Mucosa of descending colon (tissue), 3 donors: ENCODE measurements at regions not wholly inside any gene's neighbourhood (a gene's known extent, or its start where the extent isn't known, plus 50 kb on each side); places are given as distances from the start of the nearest gene placed in this dataset.

Source experiments
- ATAC-seq: fragments of 200-7000 bp; cut with Tn5 transposase; one replicate; pipeline ENCODE4 v1.9.1; 2020; ENCODE audit warnings: mild to moderate bottlenecking, moderate library complexity
- DNase-seq, 3 donors: peaks; one replicate each; pipeline ENCODE4 v3.0.0-alpha.2; 2020
- H3K36me3 ChIP-seq: fragments of 200-600 bp; one replicate; pipeline ENCODE4 v1.8.0; 2021; ENCODE audit warnings: low read depth, mild to moderate bottlenecking
- H3K4me1 ChIP-seq: fragments of 200-600 bp; one replicate; pipeline ENCODE4 v1.8.0; 2021; ENCODE audit warnings: low read depth, mild to moderate bottlenecking
- H3K4me3 ChIP-seq: fragments of 200-600 bp; one replicate; pipeline ENCODE4 v1.8.0; 2021; ENCODE audit warnings: mild to moderate bottlenecking
- H3K9me3 ChIP-seq: fragments of 200-600 bp; one replicate; pipeline ENCODE4 v1.8.0; 2021; ENCODE audit warnings: mild to moderate bottlenecking
- intact Hi-C, 2 donors: fragments of 100-400 bp; cut with DNase I in 1 of 2; cut with micrococcal nuclease in 1 of 2; formaldehyde crosslinking; loops; one replicate each; pipeline versions ENCODE4 v1.11.0 to v1.11.1; 2022; cut with DNase I, micrococcal nuclease
- TF ChIP-seq, protein P1 (sequence below): fragments of 200-600 bp; IDR thresholded peaks from one replicate; pipeline ENCODE4 v1.8.0; 2022; ENCODE audit warnings: antibody characterized with exemption, mild to moderate bottlenecking
- donor health status: DM: no; HTN: no; CAD: no; lungs with moderate emphysema.
- donor health status: DM: no; HTN: no; CAD: no.
- donor health status: DM: no; HTN: yes; CAD: no.

DNA sequence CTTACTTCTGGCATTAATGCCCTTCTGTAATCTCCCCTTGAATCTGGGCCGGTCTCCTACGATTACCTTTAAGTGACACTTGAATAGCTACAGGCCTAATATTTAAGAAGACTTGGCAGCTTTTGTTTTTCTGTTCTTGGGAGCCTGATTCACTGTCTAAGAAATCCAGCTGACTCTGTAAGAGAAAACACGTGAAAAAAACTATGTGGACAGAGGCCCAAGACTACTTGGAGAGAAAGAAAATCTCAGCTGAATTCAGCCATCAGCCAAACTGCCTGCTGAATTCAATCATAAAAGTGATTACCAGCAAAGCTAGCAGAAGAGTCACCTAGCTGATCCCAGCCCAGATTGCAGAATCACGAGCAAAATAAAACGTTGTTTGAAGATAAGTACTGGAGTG lies 521.2 kb downstream of the MID1IP1 start:
- TF ChIP-seq, protein P1, sequence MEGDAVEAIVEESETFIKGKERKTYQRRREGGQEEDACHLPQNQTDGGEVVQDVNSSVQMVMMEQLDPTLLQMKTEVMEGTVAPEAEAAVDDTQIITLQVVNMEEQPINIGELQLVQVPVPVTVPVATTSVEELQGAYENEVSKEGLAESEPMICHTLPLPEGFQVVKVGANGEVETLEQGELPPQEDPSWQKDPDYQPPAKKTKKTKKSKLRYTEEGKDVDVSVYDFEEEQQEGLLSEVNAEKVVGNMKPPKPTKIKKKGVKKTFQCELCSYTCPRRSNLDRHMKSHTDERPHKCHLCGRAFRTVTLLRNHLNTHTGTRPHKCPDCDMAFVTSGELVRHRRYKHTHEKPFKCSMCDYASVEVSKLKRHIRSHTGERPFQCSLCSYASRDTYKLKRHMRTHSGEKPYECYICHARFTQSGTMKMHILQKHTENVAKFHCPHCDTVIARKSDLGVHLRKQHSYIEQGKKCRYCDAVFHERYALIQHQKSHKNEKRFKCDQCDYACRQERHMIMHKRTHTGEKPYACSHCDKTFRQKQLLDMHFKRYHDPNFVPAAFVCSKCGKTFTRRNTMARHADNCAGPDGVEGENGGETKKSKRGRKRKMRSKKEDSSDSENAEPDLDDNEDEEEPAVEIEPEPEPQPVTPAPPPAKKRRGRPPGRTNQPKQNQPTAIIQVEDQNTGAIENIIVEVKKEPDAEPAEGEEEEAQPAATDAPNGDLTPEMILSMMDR = no peak
- Histone ChIP-seq H3K4me3 (no peak overlapping the region), H3K9me3 (no peaks in the 10 kb centered on the region), H3K4me1 (no peaks in the 10 kb centered on the region), H3K36me3 (no peaks in the 10 kb centered on the region)
- intact Hi-C loops = no loop called here
- no peak for ATAC-seq
- no peak for DNase-seq

GRCh38 chrX:39324233-39324930 lies 523.1 kb downstream of the MID1IP1 start:
- no peaks in the 10 kb centered on the region for H3K9me3 ChIP-seq
- intact Hi-C loops = no loop called here
- H3K36me3 ChIP-seq = no peaks in the 10 kb centered on the region
- no peaks in the 10 kb centered on the region for H3K4me1 ChIP-seq
- TF ChIP-seq, protein P1 = no peak
- H3K4me3 ChIP-seq = no peak overlapping the region
- ATAC-seq (no peak), DNase-seq (no peak)

DNA sequence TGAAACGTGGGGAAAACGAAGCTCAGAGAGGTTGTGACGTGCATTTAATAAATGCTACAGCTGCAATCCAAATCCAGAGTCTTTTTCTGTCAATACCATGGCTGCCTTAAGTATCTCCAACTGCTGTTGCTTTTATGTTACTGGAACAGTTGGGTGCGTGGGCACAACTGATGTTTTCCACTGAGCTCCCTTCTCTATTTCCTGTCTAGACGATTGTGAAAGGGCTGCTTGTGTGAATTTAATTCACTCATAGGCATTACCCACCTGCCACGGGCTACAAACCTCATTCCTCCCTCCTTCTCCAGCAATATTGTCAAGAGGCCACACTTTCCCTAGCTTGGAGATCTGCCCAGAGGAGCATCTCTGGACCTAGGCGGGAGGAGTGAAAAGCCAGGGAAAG lies 526.0 kb downstream of the MID1IP1 start:
- H3K4me3 ChIP-seq = no peak overlapping the region
- DNase-seq (no peak), ATAC-seq (no peak)
- H3K4me1 ChIP-seq = no peaks in the 10 kb centered on the region
- no peaks in the 10 kb centered on the region for H3K9me3 ChIP-seq
- TF ChIP-seq, protein P1 = no peak
- H3K36me3 ChIP-seq = no peaks in the 10 kb centered on the region
- intact Hi-C loops = no loop called here

DNA sequence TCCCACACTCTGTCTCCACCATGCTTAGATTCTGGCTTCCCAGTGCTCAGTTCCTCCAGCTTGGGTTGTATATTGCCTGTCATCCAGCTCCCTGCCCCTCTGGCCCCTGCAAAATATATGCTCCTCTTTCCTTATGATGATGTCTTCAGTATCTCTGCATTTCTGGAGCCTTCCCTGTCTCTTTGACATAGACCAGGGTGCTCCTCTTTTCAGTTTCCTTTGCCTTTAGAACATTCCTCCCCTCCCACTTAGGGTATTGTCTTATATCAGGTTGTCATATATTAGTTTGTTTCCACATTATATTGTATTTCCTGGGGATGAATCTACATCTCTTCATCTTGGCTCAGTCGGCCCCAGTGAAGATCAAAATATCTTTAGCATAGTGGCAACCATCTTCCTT lies 526.4 kb downstream of the MID1IP1 start:
- TF ChIP-seq, protein P1 = no peak
- no peak for DNase-seq
- Histone ChIP-seq H3K4me3 (no peak overlapping the region), H3K36me3 (no peaks in the 10 kb centered on the region), H3K4me1 (no peaks in the 10 kb centered on the region), H3K9me3 (no peaks in the 10 kb centered on the region)
- intact Hi-C loops = no loop called here
- no peak for ATAC-seq

DNA sequence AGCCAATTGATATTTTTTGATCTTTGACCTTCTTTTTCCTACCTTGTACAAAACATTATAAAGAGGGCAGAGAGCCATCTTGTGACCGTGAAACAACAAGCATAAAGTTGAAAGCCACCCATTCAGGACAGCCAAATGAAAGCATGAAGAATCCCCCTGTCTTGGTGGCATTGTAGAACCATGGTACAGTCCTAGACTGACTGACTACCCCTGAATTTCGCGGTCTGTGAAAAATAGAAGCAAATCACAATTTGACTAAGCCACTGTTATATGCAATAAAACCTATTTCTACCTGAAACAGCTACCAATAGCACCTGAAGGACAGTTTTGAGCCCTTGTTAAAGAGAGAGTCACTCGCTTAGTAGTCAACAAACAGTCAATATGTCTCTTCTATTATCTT lies 527.4 kb downstream of the MID1IP1 start:
- intact Hi-C loops = no loop called here
- Histone ChIP-seq H3K4me1 (no peaks in the 10 kb centered on the region), H3K4me3 (no peak overlapping the region), H3K9me3 (no peaks in the 10 kb centered on the region), H3K36me3 (no peaks in the 10 kb centered on the region)
- TF ChIP-seq, protein P1 = no peak
- no peak for ATAC-seq
- no peak for DNase-seq
